Gastroesophageal sphincter (tissue), 4 donors: ENCODE measurements at regions not wholly inside any gene's neighbourhood (a gene's known extent, or its start where the extent isn't known, plus 50 kb on each side); places are given as distances from the start of the nearest gene placed in this dataset.

Source experiments
- ATAC-seq: fragments of 150-250 bp; one replicate; pipeline ENCODE4 v1.9.1; 2016; ENCODE audit warnings: mild to moderate bottlenecking, moderate library complexity
- H3K27ac ChIP-seq, 4 donors: fragments of 200-600 bp; sonication (generic) in 3 of 4; 1 replicate in 3 of 4; 2 replicates in 1 of 4; pipeline ENCODE4 v1.5.1; 2016 to 2019
- H3K27me3 ChIP-seq: fragments of 200-600 bp; sonication (generic); one replicate; pipeline ENCODE4 v1.5.1; 2019
- H3K36me3 ChIP-seq, 2 donors: fragments of 200-600 bp; sonication (generic); one replicate each; pipeline ENCODE4 v1.5.1; 2019; ENCODE audit warnings: control low read depth in 1 of 2
- H3K4me1 ChIP-seq, 3 donors: fragments of 200-600 bp; sonication (generic); 1 replicate in 2 of 3; 2 replicates in 1 of 3; pipeline ENCODE4 v1.5.1; 2016 to 2019; ENCODE audit warnings: control low read depth in 2 of 3
- H3K4me3 ChIP-seq, 2 donors: fragments of 200-600 bp; sonication (generic); one replicate each; pipeline ENCODE4 v1.5.1; 2019; ENCODE audit warnings: mild to moderate bottlenecking in 1 of 2, moderate library complexity in 1 of 2
- H3K9me3 ChIP-seq, 3 donors: fragments of 200-600 bp; sonication (generic); one replicate each; pipeline ENCODE4 v1.5.1; 2017 to 2019; ENCODE audit warnings: control low read depth in 2 of 3
- EP300 ChIP-seq: sonication (generic); formaldehyde crosslinking; IDR thresholded peaks from one replicate; pipeline ENCODE4 v1.6.1; 2017; ENCODE audit warnings: antibody characterized with exemption, mild to moderate bottlenecking
- POLR2A ChIP-seq, 2 donors: fragments of 450-650 bp; IDR thresholded peaks; one replicate each; pipeline ENCODE4 v1.6.1; 2017; ENCODE audit warnings: antibody characterized with exemption in 2 of 2, mild to moderate bottlenecking in 2 of 2, moderate library complexity in 1 of 2
- POLR2AphosphoS5 ChIP-seq: sonication (generic); formaldehyde crosslinking; IDR thresholded peaks from one replicate; pipeline ENCODE4 v1.6.1; 2017; ENCODE audit warnings: antibody characterized with exemption
- WGBS, 2 donors: methylation state at CpG; one replicate each; pipeline ENCODE4 v1.1.5; 2018; ENCODE audit warnings: low coverage in 1 of 2; 5-methylcytosine and 5-hydroxymethylcytosine counted together
- TF ChIP-seq, protein P1 (sequence below), 4 experiments: fragments of 200-600 bp in 2 of 4; fragments of 450-650 bp in 2 of 4; sonication (generic) in 1 of 4; IDR thresholded peaks; one replicate each; pipeline ENCODE4 v1.5.1; 2017 to 2019; ENCODE audit warnings: antibody characterized with exemption in 4 of 4, mild to moderate bottlenecking in 2 of 4, moderate library complexity in 2 of 4

- 75 to 94% methylated on average over 2 to 3 of the region's 3 CpGs for WGBS, 2 donors
- H3K27ac ChIP-seq = no peak overlapping the region
- no peaks in the 10 kb centered on the region for H3K36me3 ChIP-seq
- TF ChIP-seq, protein P1, sequence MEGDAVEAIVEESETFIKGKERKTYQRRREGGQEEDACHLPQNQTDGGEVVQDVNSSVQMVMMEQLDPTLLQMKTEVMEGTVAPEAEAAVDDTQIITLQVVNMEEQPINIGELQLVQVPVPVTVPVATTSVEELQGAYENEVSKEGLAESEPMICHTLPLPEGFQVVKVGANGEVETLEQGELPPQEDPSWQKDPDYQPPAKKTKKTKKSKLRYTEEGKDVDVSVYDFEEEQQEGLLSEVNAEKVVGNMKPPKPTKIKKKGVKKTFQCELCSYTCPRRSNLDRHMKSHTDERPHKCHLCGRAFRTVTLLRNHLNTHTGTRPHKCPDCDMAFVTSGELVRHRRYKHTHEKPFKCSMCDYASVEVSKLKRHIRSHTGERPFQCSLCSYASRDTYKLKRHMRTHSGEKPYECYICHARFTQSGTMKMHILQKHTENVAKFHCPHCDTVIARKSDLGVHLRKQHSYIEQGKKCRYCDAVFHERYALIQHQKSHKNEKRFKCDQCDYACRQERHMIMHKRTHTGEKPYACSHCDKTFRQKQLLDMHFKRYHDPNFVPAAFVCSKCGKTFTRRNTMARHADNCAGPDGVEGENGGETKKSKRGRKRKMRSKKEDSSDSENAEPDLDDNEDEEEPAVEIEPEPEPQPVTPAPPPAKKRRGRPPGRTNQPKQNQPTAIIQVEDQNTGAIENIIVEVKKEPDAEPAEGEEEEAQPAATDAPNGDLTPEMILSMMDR (IDR thresholded peaks at IDR 0.05) = no peak
- TF ChIP-seq POLR2A (IDR thresholded peaks at IDR 0.05) = no peak
- TF ChIP-seq EP300 = no peak
- no peak for TF ChIP-seq POLR2AphosphoS5
- ATAC-seq = no peak
- peaks cover 0 to 12% (median 0%) of the 10 kb centered on the region in 3 donors for H3K9me3 ChIP-seq
- H3K27me3 ChIP-seq = no peaks in the 10 kb centered on the region
- H3K4me1 ChIP-seq = no peaks in the 10 kb centered on the region
- H3K4me3 ChIP-seq = no peak overlapping the region
Measured at GRCh38 chr10:62463364-62463763, 89.2 kb downstream of the ZNF365 start.

GRCh38 chr10:62464308-62464707 is 90.1 kb downstream of the ZNF365 start:
- H3K4me3 ChIP-seq = no peak overlapping the region
- H3K27me3 ChIP-seq = no peaks in the 10 kb centered on the region
- TF ChIP-seq, protein P1 (IDR thresholded peaks at IDR 0.05) = no peak
- TF ChIP-seq POLR2AphosphoS5 (no peak), POLR2A (IDR thresholded peaks at IDR 0.05) (no peak), EP300 (no peak)
- H3K27ac ChIP-seq = no peak overlapping the region
- peaks cover 0 to 12% (median 0%) of the 10 kb centered on the region in 3 donors for H3K9me3 ChIP-seq
- H3K36me3 ChIP-seq = no peaks in the 10 kb centered on the region
- 90 to 94% methylated on average over 2 of the region's 2 CpGs for WGBS, 2 donors
- no peaks in the 10 kb centered on the region for H3K4me1 ChIP-seq
- no peak for ATAC-seq

DNA sequence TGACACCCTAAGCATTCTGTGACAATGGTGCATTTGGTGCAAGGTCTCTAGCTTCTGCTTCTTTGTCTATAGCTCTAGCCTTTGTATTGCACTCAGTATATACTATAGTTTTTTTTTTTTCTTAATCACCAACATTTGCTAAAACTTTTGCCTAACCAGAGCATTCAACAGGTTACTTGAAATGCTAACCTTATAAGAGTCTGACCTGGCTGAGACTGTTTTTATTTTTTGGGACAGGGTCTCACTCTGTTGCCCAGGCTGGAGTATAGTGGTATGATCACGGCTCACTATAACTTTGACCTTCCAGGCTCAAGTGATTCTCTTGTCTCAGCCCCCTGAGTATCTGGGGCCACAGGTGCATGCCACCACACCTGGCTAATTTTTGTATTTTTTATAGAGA is 92.4 kb downstream of the ZNF365 start:
- WGBS, 2 donors = 90 to 100% methylated on average over 1 of the region's 1 CpG
- no peaks in the 10 kb centered on the region for H3K36me3 ChIP-seq
- peaks cover 0 to 12% (median 0%) of the 10 kb centered on the region in 3 donors for H3K9me3 ChIP-seq
- H3K27ac ChIP-seq = no peak overlapping the region
- TF ChIP-seq, protein P1 (IDR thresholded peaks at IDR 0.05) = no peak
- TF ChIP-seq EP300 = no peak
- TF ChIP-seq POLR2A (IDR thresholded peaks at IDR 0.05) = no peak
- TF ChIP-seq POLR2AphosphoS5 = no peak
- H3K4me1 ChIP-seq = no peaks in the 10 kb centered on the region
- no peak overlapping the region for H3K4me3 ChIP-seq
- ATAC-seq = no peak
- no peaks in the 10 kb centered on the region for H3K27me3 ChIP-seq

GRCh38 chr10:62467527-62467926 is 93.4 kb downstream of the ZNF365 start:
- no peak overlapping the region for H3K27ac ChIP-seq
- no peak for ATAC-seq
- H3K4me3 ChIP-seq = no peak overlapping the region
- peaks cover 0 to 12% (median 0%) of the 10 kb centered on the region in 3 donors for H3K9me3 ChIP-seq
- 77 to 83% methylated on average over 2 of the region's 2 CpGs for WGBS, 2 donors
- no peaks in the 10 kb centered on the region for H3K36me3 ChIP-seq
- no peaks in the 10 kb centered on the region for H3K27me3 ChIP-seq
- no peak for TF ChIP-seq POLR2A (IDR thresholded peaks at IDR 0.05)
- TF ChIP-seq, protein P1 (IDR thresholded peaks at IDR 0.05) = no peak
- no peak for TF ChIP-seq EP300
- no peak for TF ChIP-seq POLR2AphosphoS5
- no peaks in the 10 kb centered on the region for H3K4me1 ChIP-seq

DNA sequence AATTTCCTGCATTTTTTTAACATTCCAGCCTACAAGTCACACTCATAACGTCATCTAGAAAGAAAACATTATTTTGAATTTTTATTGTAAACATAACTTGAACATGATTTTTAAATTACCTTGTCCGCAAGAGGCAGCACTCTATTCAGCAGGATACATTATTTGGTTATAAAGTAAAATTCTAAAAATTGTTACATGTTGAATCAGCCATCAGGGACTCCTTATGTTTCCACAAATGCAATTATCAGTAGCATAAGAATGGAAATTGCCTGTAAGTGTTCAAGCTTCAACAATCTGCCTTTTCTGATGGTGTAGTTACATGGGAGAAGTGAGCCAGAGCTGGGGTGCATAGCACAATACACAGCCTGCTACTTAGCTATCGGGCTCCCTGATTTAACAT is 97.5 kb downstream of the ZNF365 start:
- no peaks in the 10 kb centered on the region for H3K27me3 ChIP-seq
- H3K4me1 ChIP-seq = no peaks in the 10 kb centered on the region
- H3K27ac ChIP-seq = no peak overlapping the region
- no peak for TF ChIP-seq EP300
- TF ChIP-seq, protein P1 (IDR thresholded peaks at IDR 0.05) = no peak
- no peak for TF ChIP-seq POLR2A (IDR thresholded peaks at IDR 0.05)
- no peak for TF ChIP-seq POLR2AphosphoS5
- no peak for ATAC-seq
- no peaks in the 10 kb centered on the region for H3K9me3 ChIP-seq
- no peak overlapping the region for H3K4me3 ChIP-seq
- WGBS, 2 donors = 70 to 84% methylated on average over 2 to 3 of the region's 3 CpGs
- no peaks in the 10 kb centered on the region for H3K36me3 ChIP-seq
